OCI-LY7 (cell line): ENCODE measurements at regions not wholly inside any gene's neighbourhood (a gene's known extent, or its start where the extent isn't known, plus 50 kb on each side); places are given as distances from the start of the nearest gene placed in this dataset.

Source experiments
- BruUV-seq: library from RNA; stranded (reverse); fragments of 400-500 nt; replicated peaks from 2 replicates; lab custom pipeline; 2021; lab: Mats Ljungman, UMichigan
- CTCF ChIA-PET: fragments of 300-600 bp; sonication (Branson Sonifier 250); formaldehyde crosslinking; loops from one replicate; lab custom pipeline; 2022; ENCODE audit warnings: antibody characterized with exemption; ENCODE audit not compliant: unreplicated experiment; lab: Charles Lee
- POLR2A ChIA-PET: fragments of 300-600 bp; sonication (Branson Sonifier 250); formaldehyde crosslinking; loops from one replicate; lab custom pipeline; 2022; ENCODE audit warnings: antibody characterized with exemption; lab: Charles Lee
- DNase-seq: peaks from one replicate; pipeline ENCODE4 v3.0.0-alpha.2; 2015; ENCODE audit warnings: low spot score
- H2AFZ ChIP-seq: fragments of 200-600 bp; sonication (generic), shearing (Covaris generic); 2 replicates; pipeline ENCODE4 v1.6.1; 2014; ENCODE audit warnings: mild to moderate bottlenecking, antibody characterized with exemption, low read length, moderate library complexity
- H3K27ac ChIP-seq: fragments of 200-600 bp; sonication (generic); 2 replicates; pipeline ENCODE4 v1.5.1; 2014; ENCODE audit warnings: mixed run types, low read depth, mild to moderate bottlenecking, moderate library complexity, low read length, inconsistent platforms; ENCODE audit not compliant: poor library complexity, severe bottlenecking
- H3K36me3 ChIP-seq: fragments of 200-600 bp; sonication (generic); 2 replicates; pipeline ENCODE4 v1.6.1; 2014; ENCODE audit warnings: mild to moderate bottlenecking, antibody characterized with exemption, low read length, moderate library complexity, mixed read lengths; ENCODE audit not compliant: insufficient read depth
- H3K4me1 ChIP-seq: fragments of 200-600 bp; sonication (generic); 2 replicates; pipeline ENCODE4 v1.5.1; 2014; ENCODE audit warnings: mild to moderate bottlenecking, low read length; ENCODE audit not compliant: insufficient read depth, poor library complexity, severe bottlenecking
- H3K4me2 ChIP-seq: fragments of 200-600 bp; sonication (generic); 2 replicates; pipeline ENCODE4 v1.6.1; 2014; ENCODE audit warnings: mild to moderate bottlenecking, low read length
- H3K4me3 ChIP-seq: fragments of 200-600 bp; sonication (generic); 2 replicates; pipeline ENCODE4 v1.5.1; 2014; ENCODE audit warnings: mild to moderate bottlenecking, low read depth, low read length; ENCODE audit not compliant: poor library complexity, severe bottlenecking
- H3K79me2 ChIP-seq: fragments of 200-600 bp; sonication (generic); 2 replicates; pipeline ENCODE4 v1.6.1; 2016; ENCODE audit warnings: low read depth, mild to moderate bottlenecking, low read length, moderate library complexity, mixed read lengths; ENCODE audit not compliant: insufficient read depth
- H3K9me2 ChIP-seq: fragments of 200-600 bp; sonication (generic); 2 replicates; pipeline ENCODE4 v1.6.1; 2016; ENCODE audit warnings: mild to moderate bottlenecking, low read length, mixed read lengths; ENCODE audit not compliant: insufficient read depth
- H3K9me3 ChIP-seq: fragments of 200-600 bp; sonication (generic); 2 replicates; pipeline ENCODE4 v1.6.1; 2014; ENCODE audit warnings: mild to moderate bottlenecking, mixed run types, low read length, mixed read lengths
- H4K20me1 ChIP-seq: fragments of 200-600 bp; sonication (generic); 2 replicates; pipeline ENCODE4 v1.6.1; 2014; ENCODE audit warnings: mild to moderate bottlenecking, antibody characterized with exemption, low read length, moderate library complexity, mixed read lengths; ENCODE audit not compliant: insufficient read depth
- CTCF ChIP-seq: fragments of 200-600 bp; sonication (generic); conservative IDR thresholded peaks from 2 replicates; pipeline ENCODE4 v1.5.1; 2014; ENCODE audit warnings: mild to moderate bottlenecking, antibody characterized with exemption, low read length, moderate library complexity, mixed read lengths
- EZH2phosphoT487 ChIP-seq: fragments of 200-600 bp; sonication (generic); IDR thresholded peaks from 2 replicates; pipeline ENCODE4 v1.6.1; 2018; ENCODE audit warnings: low read depth, borderline replicate concordance, mild to moderate bottlenecking, mixed run types, antibody characterized with exemption, low read length, moderate library complexity, mixed read lengths
- intact Hi-C: fragments of 100-400 bp; cut with micrococcal nuclease; formaldehyde crosslinking; loops from one replicate; pipeline ENCODE4 v1.10.0; 2022; ENCODE audit not compliant: unreplicated experiment

GRCh38 chr1:232267837-232268598 is 361.9 kb downstream of the SIPA1L2 start:
- H3K36me3 ChIP-seq: no peaks in the 10 kb centered on the region
- ChIA-PET POLR2A (no interaction called here), CTCF (no interaction called here)
- no peak for TF ChIP-seq CTCF
- no peak for TF ChIP-seq EZH2phosphoT487
- H3K4me1 ChIP-seq: no peaks in the 10 kb centered on the region
- no peak for DNase-seq
- no peak overlapping the region for H3K4me2 ChIP-seq
- H3K4me3 ChIP-seq: no peak overlapping the region
- intact Hi-C loops: no loop called here
- no TSS peak for BruUV-seq
- no peaks in the 10 kb centered on the region for H3K79me2 ChIP-seq
- no peaks in the 10 kb centered on the region for H3K9me3 ChIP-seq
- no peak overlapping the region for H2AFZ ChIP-seq
- H3K9me2 ChIP-seq: no peaks in the 10 kb centered on the region
- no peak overlapping the region for H3K27ac ChIP-seq
- no peaks in the 10 kb centered on the region for H4K20me1 ChIP-seq

GRCh38 chr1:232267092-232267836 is 362.7 kb downstream of the SIPA1L2 start:
- no peaks in the 10 kb centered on the region for H3K9me2 ChIP-seq
- DNase-seq: no peak
- no peaks in the 10 kb centered on the region for H3K36me3 ChIP-seq
- ChIA-PET POLR2A (no interaction called here), CTCF (no interaction called here)
- no peak overlapping the region for H3K27ac ChIP-seq
- H4K20me1 ChIP-seq: no peaks in the 10 kb centered on the region
- H3K4me3 ChIP-seq: no peak overlapping the region
- intact Hi-C loops: no loop called here
- no peaks in the 10 kb centered on the region for H3K9me3 ChIP-seq
- no TSS peak for BruUV-seq
- no peak overlapping the region for H2AFZ ChIP-seq
- no peaks in the 10 kb centered on the region for H3K79me2 ChIP-seq
- no peaks in the 10 kb centered on the region for H3K4me1 ChIP-seq
- no peak for TF ChIP-seq EZH2phosphoT487
- no peak for TF ChIP-seq CTCF
- H3K4me2 ChIP-seq: no peak overlapping the region

GRCh38 chr1:232263452-232263851 is 366.5 kb downstream of the SIPA1L2 start:
- Histone ChIP-seq H3K4me2 (no peak overlapping the region), H3K9me3 (no peaks in the 10 kb centered on the region), H3K36me3 (no peaks in the 10 kb centered on the region), H3K4me3 (no peak overlapping the region), H3K4me1 (no peaks in the 10 kb centered on the region), H3K27ac (no peak overlapping the region), H3K9me2 (no peaks in the 10 kb centered on the region), H4K20me1 (no peaks in the 10 kb centered on the region), H3K79me2 (no peaks in the 10 kb centered on the region), H2AFZ (no peak overlapping the region)
- CTCF ChIA-PET: no interaction called here
- intact Hi-C loops: no loop called here
- no peak for TF ChIP-seq CTCF
- no peak for TF ChIP-seq EZH2phosphoT487
- no peak for DNase-seq
- POLR2A ChIA-PET: no interaction called here
- no TSS peak for BruUV-seq
